GM12878 (cell line): ENCODE measurements at regions not wholly inside any gene's neighbourhood (a gene's known extent, or its start where the extent isn't known, plus 50 kb on each side); places are given as distances from the start of the nearest gene placed in this dataset.

Experiments
- ATAC-seq: fragments of 200-7000 bp; cut with Tn5 transposase; 3 replicates; pipeline ENCODE4 v1.9.1; 2020; ENCODE audit warnings: mild to moderate bottlenecking, moderate library complexity
- BruUV-seq: library from RNA; stranded (reverse); fragments of 400-500 nt; replicated peaks from 2 replicates; lab custom pipeline; 2021; lab: Mats Ljungman, UMichigan
- CTCF ChIA-PET: fragments of 300-600 bp; sonication (Branson Sonifier 250); formaldehyde crosslinking; extraction: SDS; loops from one replicate; lab custom pipeline; 2021; ENCODE audit warnings: inconsistent platforms; lab: Yijun Ruan, JAX
- POLR2A ChIA-PET: fragments of 350-600 bp; formaldehyde crosslinking; extraction: SDS; loops from one replicate; lab custom pipeline; 2021; ENCODE audit warnings: inconsistent platforms; lab: Charles Lee
- RAD21 ChIA-PET: fragments of 300-600 bp; sonication (Branson Sonifier 250); formaldehyde crosslinking; loops from one replicate; lab custom pipeline; 2023; ENCODE audit warnings: antibody characterized with exemption; ENCODE audit not compliant: unreplicated experiment; lab: Charles Lee
- SMC1A ChIA-PET: fragments of 300-600 bp; sonication (Branson Sonifier 250); formaldehyde crosslinking; loops from one replicate; lab custom pipeline; 2023; ENCODE audit not compliant: unreplicated experiment, uncharacterized antibody; lab: Charles Lee
- DNase-seq: peaks from one replicate; pipeline ENCODE4 v3.0.0-alpha.2; 2011; ENCODE audit warnings: low read depth, low spot score
- FAIRE-seq: peaks from 3 replicates; lab custom pipeline; 2011; peaks lifted over from hg19 to GRCh38; lab: Jason Lieb, UNC
- H2AFZ ChIP-seq: 2 replicates; pipeline ENCODE4 v1.6.0; 2011; ENCODE audit warnings: low read depth, low read length, control low read depth; ENCODE audit not compliant: control insufficient read depth
- H3K27ac ChIP-seq: 2 replicates; pipeline ENCODE4 v1.5.1; 2011; ENCODE audit warnings: control low read depth; ENCODE audit not compliant: control insufficient read depth, insufficient read depth
- H3K27me3 ChIP-seq, 2 experiments: replicated peaks in 1 of 2; 2 replicates each; pipeline versions ENCODE4 v1.6.0 to v1.6.1; 2011; ENCODE audit warnings: low read length in 1 of 2; ENCODE audit not compliant: control insufficient read depth in 2 of 2, insufficient read depth in 2 of 2
- H3K36me3 ChIP-seq, 2 experiments: 2 replicates each; pipeline ENCODE4 v1.5.1; 2011; ENCODE audit warnings: low read length in 1 of 2; ENCODE audit not compliant: control insufficient read depth in 2 of 2, insufficient read depth in 2 of 2
- H3K4me1 ChIP-seq: 2 replicates; pipeline ENCODE4 v1.6.1; 2011; ENCODE audit warnings: mild to moderate bottlenecking, low read length, moderate library complexity, mixed read lengths; ENCODE audit not compliant: control insufficient read depth, insufficient read depth
- H3K4me2 ChIP-seq: 2 replicates; pipeline ENCODE4 v1.6.0; 2011; ENCODE audit warnings: control low read depth; ENCODE audit not compliant: control insufficient read depth, insufficient read depth
- H3K4me3 ChIP-seq: fragments of 200-600 bp; sonication (generic); 2 replicates; pipeline ENCODE4 v1.5.1; 2016
- H3K79me2 ChIP-seq: 2 replicates; pipeline ENCODE4 v1.6.0; 2011; ENCODE audit warnings: low read length; ENCODE audit not compliant: control insufficient read depth, insufficient read depth
- H3K9ac ChIP-seq: 2 replicates; pipeline ENCODE4 v1.8.0; 2011; ENCODE audit warnings: low read length, control low read depth, mixed read lengths; ENCODE audit not compliant: control insufficient read depth, insufficient read depth
- H3K9me3 ChIP-seq: replicated peaks from 3 replicates; pipeline ENCODE4 v1.5.1; 2011; ENCODE audit warnings: mild to moderate bottlenecking, low read length; ENCODE audit not compliant: control insufficient read depth, insufficient read depth
- H4K20me1 ChIP-seq: 2 replicates; pipeline ENCODE4 v1.6.0; 2011; ENCODE audit not compliant: control insufficient read depth, insufficient read depth
- CBX3 ChIP-seq: fragments of 200-600 bp; sonication (generic); IDR thresholded peaks from 2 replicates; pipeline ENCODE4 v1.6.1; 2016; ENCODE audit warnings: low read depth, borderline replicate concordance
- CEBPB ChIP-seq, 2 experiments: fragments of 150-350 bp in 1 of 2; IDR thresholded peaks; 2 replicates each; pipeline ENCODE4 v1.6.1; 2012 to 2014; ENCODE audit warnings: low read depth in 2 of 2, low read length in 2 of 2, borderline replicate concordance in 1 of 2, inconsistent platforms in 1 of 2
- CHD2 ChIP-seq: IDR thresholded peaks from 2 replicates; pipeline ENCODE4 v1.6.1; 2011; ENCODE audit warnings: low read depth, low read length, improper control_type of control experiment, borderline replicate concordance
- HDGF ChIP-seq: fragments of 450-650 bp; IDR thresholded peaks from 2 replicates; pipeline ENCODE4 v1.6.1; 2016; ENCODE audit warnings: antibody characterized with exemption
- JUND ChIP-seq: IDR thresholded peaks from 2 replicates; pipeline ENCODE4 v1.6.1; 2012; ENCODE audit warnings: low read depth, mild to moderate bottlenecking, low read length, improper control_type of control experiment, moderate library complexity
- KLF5 ChIP-seq: fragments of 450-650 bp; IDR thresholded peaks from 2 replicates; pipeline ENCODE4 v1.6.1; 2014; ENCODE audit warnings: mild to moderate bottlenecking; ENCODE audit not compliant: partially characterized antibody
- MTA2 ChIP-seq: fragments of 450-650 bp; IDR thresholded peaks from 2 replicates; pipeline ENCODE4 v1.6.1; 2016; ENCODE audit warnings: low read depth, mild to moderate bottlenecking, moderate library complexity
- MYC ChIP-seq: IDR thresholded peaks from 2 replicates; pipeline ENCODE4 v1.6.1; 2011; ENCODE audit warnings: mild to moderate bottlenecking, low read length, moderate library complexity, inconsistent platforms; ENCODE audit not compliant: insufficient read depth, insufficient replicate concordance, insufficient read length, severe bottlenecking
- NR2C2 ChIP-seq: IDR thresholded peaks from 2 replicates; pipeline ENCODE4 v1.6.1; 2011; ENCODE audit warnings: borderline replicate concordance, low read depth; ENCODE audit not compliant: control insufficient read depth, insufficient read length
- NRF1 ChIP-seq: conservative IDR thresholded peaks from 2 replicates; pipeline ENCODE4 v1.6.1; 2011; ENCODE audit warnings: mild to moderate bottlenecking, low read depth, low read length, improper control_type of control experiment
- PAX5 ChIP-seq: IDR thresholded peaks from 2 replicates; pipeline ENCODE4 v1.6.1; 2011; ENCODE audit warnings: low read depth, low read length, borderline replicate concordance
- PAX8 ChIP-seq: fragments of 450-650 bp; IDR thresholded peaks from 2 replicates; pipeline ENCODE4 v1.6.1; 2017; ENCODE audit warnings: mild to moderate bottlenecking, moderate library complexity
- PBX3 ChIP-seq: IDR thresholded peaks from 2 replicates; pipeline ENCODE4 v1.6.1; 2011; ENCODE audit warnings: mild to moderate bottlenecking, low read depth, low read length, moderate library complexity; ENCODE audit not compliant: insufficient replicate concordance
- POU2F2 ChIP-seq: IDR thresholded peaks from 3 replicates; pipeline ENCODE4 v1.6.1; 2011; ENCODE audit warnings: low read depth, mild to moderate bottlenecking, low read length, borderline replicate concordance
- RELB ChIP-seq: fragments of 450-650 bp; IDR thresholded peaks from 2 replicates; pipeline ENCODE4 v1.6.1; 2017; ENCODE audit warnings: low read depth, mild to moderate bottlenecking, moderate library complexity
- USF2 ChIP-seq: IDR thresholded peaks from 2 replicates; pipeline ENCODE4 v1.6.1; 2011; ENCODE audit warnings: low read depth, low read length, improper control_type of control experiment, borderline replicate concordance
- ZSCAN29 ChIP-seq: fragments of 450-650 bp; IDR thresholded peaks from 2 replicates; pipeline ENCODE4 v1.6.1; 2017; ENCODE audit warnings: mild to moderate bottlenecking, moderate library complexity
- ZZZ3 ChIP-seq: IDR thresholded peaks from 2 replicates; pipeline ENCODE4 v1.6.1; 2011; ENCODE audit warnings: low read depth; ENCODE audit not compliant: control insufficient read depth, insufficient read length
- WGBS: methylation state at CpG from one replicate; pipeline ENCODE4 v1.1.6; 2016; ENCODE audit warnings: low lambda C conversion rate; ENCODE audit not compliant: insufficient replicate concordance, insufficient coverage; ENCODE audit errors: missing lambda C conversion rate; 5-methylcytosine and 5-hydroxymethylcytosine counted together
- in situ Hi-C: fragments of 300-500 bp; cut with MboI; formaldehyde crosslinking; loops from 9 replicates; pipeline ENCODE4 v1.14.3; 2018; ENCODE audit warnings: mixed read lengths
- intact Hi-C: fragments of 100-400 bp; cut with micrococcal nuclease; formaldehyde crosslinking; loops from one replicate; pipeline ENCODE4 v1.14.2; 2022; ENCODE audit not compliant: unreplicated experiment
- TF ChIP-seq, protein P1 (sequence below): IDR thresholded peaks from 2 replicates; pipeline ENCODE4 v1.6.1; 2011; ENCODE audit warnings: borderline replicate concordance, low read depth, mild to moderate bottlenecking, moderate library complexity, low read length; ENCODE audit not compliant: insufficient read depth, poor library complexity, severe bottlenecking

DNA sequence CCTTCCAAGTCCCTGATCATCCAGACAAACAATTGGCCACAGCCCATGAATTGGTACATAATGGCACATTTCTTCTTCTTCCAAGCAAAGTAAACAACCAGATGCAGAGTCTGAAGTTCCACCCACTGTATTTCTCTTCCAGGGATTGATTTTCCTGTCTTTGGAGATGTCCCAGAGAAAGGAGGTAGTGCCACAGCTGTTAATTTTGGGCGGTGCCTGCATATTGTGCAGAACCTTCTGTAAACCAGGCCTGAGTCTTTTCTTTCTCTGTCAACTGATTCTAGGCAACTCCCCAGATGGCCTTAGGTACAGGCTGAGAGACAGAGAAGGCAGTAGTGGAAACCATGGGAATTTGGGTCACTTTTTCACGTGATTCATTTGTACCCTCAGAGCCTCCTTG lies 73.5 kb upstream of the TNIK start:
- H3K27ac ChIP-seq, result no peak overlapping the region
- H3K27me3 ChIP-seq, result no peaks in the 10 kb centered on the region
- 92% methylated on average over 2 of the region's 2 CpGs for WGBS
- in situ Hi-C loops, result no loop called here
- no peaks in the 10 kb centered on the region for H3K79me2 ChIP-seq
- no peak overlapping the region for H2AFZ ChIP-seq
- BruUV-seq, result no TSS peak
- no peak overlapping the region for H3K4me2 ChIP-seq
- intact Hi-C loops, result no loop called here
- ChIA-PET POLR2A (interaction anchor here (0.7 kb wide), 2 partner anchors 394 to 440 kb away, joined by 4 to 5 read pairs; no protein-coding TSS in a partner anchor), RAD21 (no interaction called here), SMC1A (interaction anchor here (0.7 kb wide), 1 partner anchor 23 kb away, joined by 3 read pairs; no protein-coding TSS in a partner anchor), CTCF (interaction anchor here (0.7 kb wide), 1 partner anchor 397 kb away, joined by 3 read pairs; no protein-coding TSS in a partner anchor)
- no peak overlapping the region for H3K4me3 ChIP-seq
- no peaks in the 10 kb centered on the region for H4K20me1 ChIP-seq
- FAIRE-seq, result no peak
- H3K9ac ChIP-seq, result no peak overlapping the region
- H3K9me3 ChIP-seq, result no peaks in the 10 kb centered on the region
- TF ChIP-seq NR2C2, result no peak
- TF ChIP-seq MTA2, result no peak
- TF ChIP-seq KLF5, result no peak
- TF ChIP-seq PBX3, result no peak
- TF ChIP-seq PAX5, result no peak
- TF ChIP-seq MYC, result no peak
- no peak for TF ChIP-seq POU2F2
- TF ChIP-seq ZSCAN29, result no peak
- no peak for TF ChIP-seq PAX8
- no peak for TF ChIP-seq USF2
- no peak for TF ChIP-seq CBX3
- no peak for TF ChIP-seq JUND
- TF ChIP-seq RELB, result no peak
- TF ChIP-seq NRF1, result no peak
- no peak for TF ChIP-seq ZZZ3
- TF ChIP-seq CEBPB (IDR thresholded peaks at IDR 0.05; ENCODE audit: borderline replicate concordance in 1 of 2, low read depth in 2 of 2, low read length in 2 of 2), result no peak
- no peak for TF ChIP-seq CHD2
- TF ChIP-seq HDGF, result no peak
- TF ChIP-seq, protein P1, sequence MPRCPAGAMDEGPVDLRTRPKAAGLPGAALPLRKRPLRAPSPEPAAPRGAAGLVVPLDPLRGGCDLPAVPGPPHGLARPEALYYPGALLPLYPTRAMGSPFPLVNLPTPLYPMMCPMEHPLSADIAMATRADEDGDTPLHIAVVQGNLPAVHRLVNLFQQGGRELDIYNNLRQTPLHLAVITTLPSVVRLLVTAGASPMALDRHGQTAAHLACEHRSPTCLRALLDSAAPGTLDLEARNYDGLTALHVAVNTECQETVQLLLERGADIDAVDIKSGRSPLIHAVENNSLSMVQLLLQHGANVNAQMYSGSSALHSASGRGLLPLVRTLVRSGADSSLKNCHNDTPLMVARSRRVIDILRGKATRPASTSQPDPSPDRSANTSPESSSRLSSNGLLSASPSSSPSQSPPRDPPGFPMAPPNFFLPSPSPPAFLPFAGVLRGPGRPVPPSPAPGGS, result no peak
- no peak for ATAC-seq
- DNase-seq, result no peak
- H3K36me3 ChIP-seq, result no peaks in the 10 kb centered on the region
- no peaks in the 10 kb centered on the region for H3K4me1 ChIP-seq
